ENCODE measurements at regions not wholly inside any gene's neighbourhood (a gene's known extent, or its start where the extent isn't known, plus 50 kb on each side); places are given as distances from the start of the nearest gene placed in this dataset.

DNA sequence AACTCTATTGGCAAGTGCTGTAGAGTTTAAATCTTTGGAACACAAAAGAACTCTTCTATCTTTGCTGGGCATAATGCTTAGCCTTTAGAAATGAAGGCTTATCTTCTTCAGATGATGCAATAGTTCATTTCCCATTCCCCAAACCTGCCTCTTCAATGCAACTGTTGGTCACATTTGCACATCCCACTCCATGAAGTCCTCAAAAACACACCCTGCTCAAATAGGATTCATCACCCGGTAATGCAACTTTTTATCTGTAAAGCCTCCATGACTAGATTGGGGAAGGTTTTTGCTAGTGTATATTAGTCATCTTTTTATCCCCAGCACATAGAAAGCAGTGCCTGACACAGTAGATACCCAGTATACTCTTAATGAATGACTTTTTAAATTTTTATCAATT is 376.4 kb downstream of the RBM43 start:
- no peak for DNase-seq

DNA sequence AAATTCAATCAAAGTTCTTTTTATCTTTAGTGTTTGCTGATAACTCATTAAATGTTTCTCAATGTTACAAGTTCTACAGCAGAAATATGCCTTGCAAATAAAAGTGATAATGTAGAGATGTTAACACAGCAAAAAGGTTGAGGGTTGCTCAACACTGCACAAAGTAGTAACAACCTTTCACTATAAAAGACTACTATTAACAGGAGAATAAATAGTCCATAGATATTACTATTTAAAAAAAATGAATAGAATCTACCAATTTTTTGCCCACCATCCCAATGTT is 378.1 kb downstream of the RBM43 start:
- DNase-seq, result no peak

DNA sequence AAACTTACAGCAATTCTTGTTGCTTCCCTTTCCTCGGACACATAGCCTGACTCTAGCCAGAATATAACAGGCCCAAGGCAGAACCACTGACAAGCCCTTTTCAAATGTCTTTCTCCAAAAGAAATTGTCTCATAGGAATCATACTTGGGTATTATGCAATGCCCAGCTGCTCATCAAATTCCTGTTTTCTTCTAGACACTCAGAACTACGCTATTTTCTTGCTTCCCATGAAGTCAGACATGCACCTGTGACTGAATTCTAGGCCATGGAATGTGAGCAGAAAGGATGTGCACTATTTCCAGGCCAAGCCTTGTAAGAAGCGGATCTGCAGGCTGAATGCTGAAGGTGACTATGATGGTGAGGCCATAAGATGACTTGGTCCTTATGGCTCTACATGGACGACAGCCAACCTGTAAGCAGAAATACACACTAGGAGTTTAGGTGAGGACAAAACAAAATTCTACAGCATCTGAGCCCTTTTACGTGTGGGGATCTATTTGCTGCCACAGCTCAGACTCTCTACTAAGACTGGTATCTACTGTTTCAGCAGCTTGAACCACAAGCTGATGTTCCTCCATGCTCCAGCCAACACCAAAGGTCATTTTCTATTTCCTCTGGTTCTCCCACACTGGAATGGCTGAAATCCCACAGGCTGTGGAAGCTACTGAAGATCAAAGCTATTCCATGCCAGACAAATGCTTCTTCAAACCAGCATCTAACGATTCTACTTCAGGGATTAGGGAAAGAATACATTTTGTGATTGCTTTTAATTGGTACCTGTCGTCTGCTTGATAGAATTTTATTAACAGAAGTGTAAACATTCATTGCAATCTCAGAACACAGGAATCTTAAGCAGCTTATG is 378.7 kb downstream of the RBM43 start:
- DNase-seq, result no peak

DNA sequence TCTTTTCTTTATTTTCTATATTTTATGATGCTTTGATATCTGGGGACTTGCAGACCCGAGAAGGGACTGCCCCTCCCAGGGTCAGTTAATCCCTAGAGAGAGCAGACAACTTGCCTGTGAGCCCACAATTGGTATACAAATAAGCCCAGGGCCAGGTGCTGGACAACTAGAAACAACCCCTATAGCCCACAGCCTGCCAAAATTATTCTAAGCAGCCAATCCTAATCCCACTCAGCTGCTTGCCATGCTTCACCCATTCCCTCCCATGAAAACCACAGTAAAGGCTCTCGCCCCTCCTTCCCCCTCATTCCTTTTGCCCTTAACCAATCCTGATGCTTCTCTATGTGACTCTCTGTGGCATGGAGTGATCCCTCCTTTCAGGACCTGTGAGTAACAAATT is 380.7 kb downstream of the RBM43 start:
- DNase-seq, result no peak

DNA sequence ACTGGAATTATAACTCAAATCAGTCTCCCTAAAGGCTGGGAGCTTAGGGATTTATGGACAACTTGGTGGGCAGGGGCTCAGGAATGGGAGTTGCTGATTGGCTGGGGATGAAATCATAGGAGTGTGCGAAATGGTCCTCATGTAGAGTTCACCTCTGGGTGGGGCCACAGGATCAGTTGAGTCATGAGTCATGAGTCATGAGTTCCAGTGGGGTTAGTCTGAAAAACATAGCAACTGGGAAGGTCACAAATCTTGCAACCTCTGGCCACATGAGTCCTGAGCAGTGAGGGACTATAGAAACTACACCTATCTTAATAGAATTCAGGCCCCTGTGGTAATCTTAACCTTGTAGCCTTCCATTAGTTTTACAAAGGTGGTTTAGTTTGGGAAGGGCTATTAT is 383.3 kb downstream of the RBM43 start:
- no peak for DNase-seq

DNA sequence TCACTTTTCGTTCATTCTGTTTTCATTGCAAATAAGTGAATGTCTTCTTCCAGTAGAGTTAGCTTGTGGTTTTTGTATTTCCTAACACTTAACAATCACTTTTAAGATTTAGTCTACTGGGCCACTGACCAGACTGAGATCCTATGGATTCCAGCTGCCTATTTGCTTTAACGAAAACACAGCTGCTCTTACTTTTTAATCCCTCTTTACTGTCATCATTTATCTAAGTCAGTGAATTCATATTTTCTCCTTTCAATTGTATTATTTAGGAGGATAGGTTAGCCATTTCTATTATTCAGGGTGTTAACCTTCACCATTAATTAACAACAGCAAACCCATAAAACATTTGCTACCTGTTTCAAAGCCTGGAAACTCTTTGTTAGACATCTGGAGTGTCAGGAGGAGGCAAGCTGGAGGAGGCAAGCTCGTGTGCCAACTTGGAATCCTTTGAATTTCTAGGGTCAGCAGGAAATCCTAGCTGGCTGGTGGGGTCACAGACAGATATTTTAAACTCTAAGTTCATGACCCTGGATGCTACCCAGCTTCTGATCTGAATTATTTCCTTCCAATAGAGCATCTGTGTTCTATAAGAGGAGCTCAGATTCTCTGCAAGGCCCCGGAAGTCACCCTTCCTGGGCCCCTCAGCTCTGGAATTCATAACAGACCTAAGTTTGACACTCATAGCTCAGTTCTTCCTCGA is 385.3 kb downstream of the RBM43 start:
- DNase-seq, result no peak

DNA sequence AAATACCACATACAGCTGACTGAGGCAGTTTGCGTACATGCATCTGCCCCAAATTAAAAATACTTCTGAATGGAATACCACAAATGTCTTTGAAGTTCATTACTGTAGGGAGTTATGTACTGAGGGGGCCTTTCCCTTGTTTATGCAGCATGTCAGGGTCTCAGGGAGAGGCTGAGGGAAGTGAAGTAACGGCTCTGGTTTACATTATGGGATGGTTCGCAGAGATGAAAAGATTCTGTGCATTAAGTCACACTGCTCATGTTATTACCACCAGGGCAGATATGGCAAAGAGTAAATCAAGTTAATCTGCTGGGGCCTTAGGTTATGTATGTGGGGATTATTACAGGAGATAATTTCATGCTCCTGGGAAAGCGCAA is 385.9 kb upstream of the RND3 start:
- DNase-seq, result no peak

DNA sequence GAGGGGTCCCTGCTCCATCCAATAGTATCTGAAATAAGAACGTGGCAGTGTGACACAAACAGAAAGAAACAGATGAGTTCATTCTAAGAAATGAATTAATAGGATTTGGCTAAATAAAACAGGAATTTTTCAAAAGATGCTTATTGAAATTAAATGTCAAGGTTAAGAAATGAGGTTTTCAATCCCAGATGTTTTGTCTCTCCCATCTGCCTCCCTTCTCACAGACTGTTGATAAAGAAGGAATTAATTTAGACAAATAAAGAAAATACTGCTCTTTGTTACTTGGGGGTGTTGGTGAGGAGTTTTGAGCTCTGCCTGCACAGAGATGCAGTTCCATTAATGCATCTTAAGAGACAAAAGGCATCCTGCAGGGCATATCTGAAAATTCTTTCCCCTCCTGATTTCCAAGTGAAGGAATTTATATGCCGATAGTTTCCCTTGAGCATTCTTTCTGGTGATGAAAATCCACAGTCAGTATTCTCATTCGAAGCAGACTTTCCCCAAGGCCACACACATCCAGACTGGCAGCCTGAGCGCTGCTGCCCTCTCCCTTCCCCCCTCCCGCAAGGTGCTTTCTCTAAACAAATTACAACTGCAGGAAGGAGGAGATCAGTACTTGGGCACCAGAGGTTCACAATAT is 385.4 kb upstream of the RND3 start:
- no peak for DNase-seq

DNA sequence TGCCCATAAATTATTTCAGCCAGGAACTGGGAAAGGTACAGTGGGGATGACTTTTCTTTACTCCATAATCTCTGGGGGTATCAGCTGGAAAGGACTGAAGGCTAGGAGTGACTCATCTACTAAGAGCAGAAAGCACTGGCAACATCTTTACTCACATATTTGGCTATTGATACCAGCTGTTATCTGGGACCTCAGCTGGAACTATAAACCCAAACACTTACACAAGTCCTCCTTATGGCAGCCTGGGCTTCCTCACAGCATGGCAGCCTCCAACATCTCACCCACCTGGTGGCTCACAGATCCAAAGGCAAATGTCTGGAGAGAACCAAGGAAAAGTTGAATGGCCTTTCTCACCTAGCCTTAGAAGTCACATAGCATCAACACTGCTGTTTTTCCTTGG is 379.0 kb upstream of the RND3 start:
- DNase-seq, result no peak

DNA sequence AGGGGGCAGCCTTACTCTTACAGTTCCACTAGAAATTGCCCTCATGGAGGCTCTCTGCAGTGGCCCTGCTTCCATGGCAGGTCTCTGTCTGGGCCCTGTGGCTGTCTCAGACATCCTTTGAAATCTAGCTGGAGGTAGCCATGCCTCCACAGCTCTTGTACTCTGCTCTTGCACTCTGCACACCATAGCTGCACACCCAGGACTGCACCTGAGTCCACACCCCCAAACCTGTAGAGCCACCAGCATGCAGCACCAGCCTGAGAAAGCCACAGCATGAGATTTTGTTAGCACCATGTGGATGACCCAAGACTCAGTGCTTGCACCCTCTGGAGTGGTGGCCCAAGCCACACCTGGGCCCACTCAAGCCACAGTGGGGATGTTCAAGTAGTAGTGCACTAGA is 376.2 kb upstream of the RND3 start:
- no peak for DNase-seq

DNA sequence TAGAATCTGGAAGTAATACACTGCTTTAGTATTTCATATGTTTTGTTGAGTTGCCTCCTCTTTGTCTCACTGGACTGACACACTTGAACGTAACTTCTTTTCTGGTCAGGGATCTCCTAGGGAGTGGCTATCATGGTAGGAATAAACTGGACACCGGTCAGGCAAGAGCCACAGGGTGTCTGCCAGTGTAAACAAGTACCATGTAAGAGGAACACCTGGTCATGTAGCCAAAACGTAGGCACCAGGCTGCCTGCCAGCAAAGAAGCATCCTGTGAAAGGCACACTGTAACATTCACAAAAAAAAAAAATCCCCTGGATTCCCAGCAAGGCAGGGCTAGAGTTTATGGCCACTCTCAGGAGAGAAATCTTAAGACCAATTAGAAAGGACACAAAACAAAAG is 372.8 kb upstream of the RND3 start:
- DNase-seq, result no peak

DNA sequence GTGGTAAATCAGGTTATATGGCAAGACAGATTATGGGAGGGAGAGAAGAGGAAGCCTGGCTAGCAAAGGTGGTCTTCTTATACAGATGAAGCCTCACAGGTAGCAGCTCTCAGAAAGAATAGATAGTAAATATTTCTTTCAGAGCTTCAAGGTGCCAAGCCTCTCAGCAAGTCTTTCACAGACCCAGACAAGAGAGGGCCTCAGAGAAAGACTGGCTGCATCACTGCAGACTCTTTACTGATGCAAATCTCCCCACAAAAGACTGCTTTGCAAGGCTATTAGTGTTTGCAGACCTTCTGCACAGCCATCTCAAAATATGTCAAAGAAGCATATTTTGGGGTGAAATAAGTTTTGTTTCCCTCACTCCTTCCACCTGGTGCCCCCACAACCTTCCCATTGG is 372.4 kb upstream of the RND3 start:
- DNase-seq, result no peak

DNA sequence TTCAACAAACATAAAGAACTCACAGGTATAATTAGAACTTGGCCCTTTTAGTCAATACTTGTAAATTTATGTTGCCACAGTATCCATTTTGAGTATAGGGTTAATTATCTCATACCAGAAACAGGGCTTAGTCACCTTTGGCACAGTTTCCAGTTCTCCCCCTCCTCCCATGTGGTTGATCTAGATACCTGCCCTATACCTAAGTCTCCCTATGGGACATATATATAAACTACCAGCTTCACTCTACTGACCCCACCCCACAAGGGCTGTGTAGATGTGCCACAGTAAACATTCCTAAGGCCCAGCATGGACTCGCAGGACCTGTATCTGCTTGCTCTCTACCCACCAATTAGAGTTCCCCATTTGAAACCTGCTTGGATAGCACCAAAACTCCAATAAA is 371.7 kb upstream of the RND3 start:
- DNase-seq, result no peak

DNA sequence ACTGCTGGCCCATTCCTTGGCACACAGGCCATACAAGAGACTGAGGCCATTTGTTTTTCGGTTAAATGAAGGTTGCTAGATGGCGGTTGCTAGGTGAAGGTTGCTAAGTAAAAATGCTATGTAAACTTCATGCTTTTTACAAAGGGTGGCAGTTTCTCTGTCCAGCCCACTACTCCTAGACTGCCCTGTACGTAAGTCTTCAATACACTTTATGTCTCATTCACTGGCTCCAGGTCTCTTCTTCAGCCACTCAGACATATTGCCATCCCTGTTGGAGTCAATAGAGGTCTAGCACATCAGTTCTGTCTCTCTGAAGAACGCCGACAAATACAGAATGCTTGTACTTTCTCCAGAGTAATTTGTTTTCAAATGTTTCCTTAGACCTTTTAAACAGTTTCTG is 370.9 kb upstream of the RND3 start:
- DNase-seq, result no peak

DNA sequence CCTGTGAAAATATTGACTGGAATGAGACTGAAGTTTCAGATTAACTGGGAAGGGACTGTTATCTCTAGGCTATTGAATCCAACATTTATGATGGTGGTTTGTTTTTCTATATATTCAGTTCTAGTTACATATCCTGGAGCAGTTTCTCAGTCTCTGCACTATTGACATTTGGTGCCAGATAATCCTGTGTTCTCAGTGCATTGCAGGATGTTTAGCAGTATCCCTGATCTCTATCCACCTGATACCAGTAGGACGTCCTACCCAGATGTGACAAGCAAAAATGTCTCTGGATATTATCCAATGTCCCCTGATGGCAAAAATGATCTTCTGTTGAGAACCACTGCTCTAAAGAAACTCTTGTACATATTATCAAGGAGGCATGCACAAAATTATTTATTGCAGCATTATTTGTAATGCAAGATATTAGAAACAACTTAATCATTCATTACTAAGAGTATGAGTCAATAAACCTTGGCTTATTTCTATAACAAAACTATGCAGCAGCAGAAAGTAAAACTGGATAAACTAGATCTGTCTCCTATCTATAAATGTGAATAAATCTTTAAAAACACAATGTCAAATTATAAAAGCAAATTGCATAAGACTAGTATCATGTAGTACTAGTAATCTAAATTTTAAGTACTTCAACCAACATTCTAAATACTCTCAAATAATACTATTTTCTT is 369.3 kb upstream of the RND3 start:
- no peak for DNase-seq

DNA sequence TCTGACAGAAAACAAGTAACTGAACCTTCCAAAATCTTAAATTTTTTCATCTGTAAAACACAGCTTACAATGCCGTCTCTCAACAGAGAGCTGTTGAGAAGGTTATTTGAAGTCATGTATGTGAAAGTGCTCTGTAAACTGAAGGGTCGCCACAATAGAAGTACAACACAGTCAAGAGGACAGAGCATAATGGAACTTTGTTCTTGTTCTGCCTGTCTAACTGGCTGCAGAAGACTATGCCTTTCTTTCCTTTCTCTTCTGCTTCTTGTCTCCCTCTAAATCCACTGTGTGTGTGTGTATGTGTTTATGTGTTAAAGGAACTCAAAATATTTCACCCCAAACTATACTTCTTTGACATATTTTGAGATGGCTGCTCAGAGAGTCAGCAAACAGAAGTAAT is 365.8 kb upstream of the RND3 start:
- no peak for DNase-seq

DNA sequence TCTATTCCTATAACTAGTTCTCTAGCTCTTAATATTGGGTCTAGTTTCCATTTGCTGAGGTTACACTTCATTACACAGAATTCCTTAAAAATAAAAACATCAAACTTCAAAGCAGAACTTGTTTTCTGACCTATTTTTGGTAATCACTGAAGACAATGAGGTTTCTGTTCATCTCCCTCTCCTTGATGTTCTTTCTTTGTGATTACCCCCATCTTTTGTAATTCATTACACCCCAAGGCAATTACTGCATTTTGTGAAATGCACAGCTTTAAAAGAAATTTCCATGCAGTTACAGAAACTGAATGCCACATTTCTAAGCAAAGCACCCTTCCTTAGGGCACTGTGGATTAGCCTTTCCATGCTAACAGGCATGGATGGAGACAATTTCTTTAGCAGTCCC is 363.2 kb upstream of the RND3 start:
- DNase-seq, result no peak

DNA sequence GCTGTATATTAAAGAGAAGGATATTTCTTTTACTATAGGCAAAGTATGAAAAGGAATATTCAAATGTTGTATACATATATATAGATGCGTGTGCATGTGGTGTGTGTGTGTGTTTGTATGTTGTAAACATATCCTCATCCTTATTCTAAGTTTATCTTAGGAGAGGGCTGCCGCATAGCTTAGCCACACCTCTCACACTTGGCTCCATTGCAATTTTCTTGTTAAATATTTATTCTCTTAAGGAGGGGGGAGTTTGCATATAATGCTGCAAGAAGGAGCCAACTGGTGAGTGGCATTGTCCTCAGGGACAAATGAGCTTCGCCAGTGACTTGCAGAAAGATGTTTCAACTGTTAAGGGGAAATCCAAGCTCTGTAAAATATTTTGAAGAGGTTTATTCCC is 360.1 kb upstream of the RND3 start:
- DNase-seq, result no peak

DNA sequence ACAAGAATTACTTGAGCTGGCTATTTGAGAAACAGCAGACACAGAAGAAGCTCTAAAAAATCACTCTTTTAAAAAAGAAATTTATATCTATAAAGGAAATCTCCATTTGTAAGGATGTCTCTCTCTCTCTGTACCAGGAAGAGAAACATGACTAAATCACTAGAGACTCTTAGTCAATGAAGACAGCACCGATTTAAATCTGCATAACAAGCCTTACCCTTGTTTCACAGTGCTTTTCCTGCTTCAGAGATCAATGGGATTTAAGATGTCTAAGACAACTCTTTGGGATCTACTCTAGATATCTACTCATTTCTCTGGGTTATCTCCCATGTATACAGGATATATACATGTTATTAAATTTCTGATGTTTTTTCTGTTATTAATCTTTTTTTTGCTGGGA is 359.2 kb upstream of the RND3 start:
- no peak for DNase-seq

DNA sequence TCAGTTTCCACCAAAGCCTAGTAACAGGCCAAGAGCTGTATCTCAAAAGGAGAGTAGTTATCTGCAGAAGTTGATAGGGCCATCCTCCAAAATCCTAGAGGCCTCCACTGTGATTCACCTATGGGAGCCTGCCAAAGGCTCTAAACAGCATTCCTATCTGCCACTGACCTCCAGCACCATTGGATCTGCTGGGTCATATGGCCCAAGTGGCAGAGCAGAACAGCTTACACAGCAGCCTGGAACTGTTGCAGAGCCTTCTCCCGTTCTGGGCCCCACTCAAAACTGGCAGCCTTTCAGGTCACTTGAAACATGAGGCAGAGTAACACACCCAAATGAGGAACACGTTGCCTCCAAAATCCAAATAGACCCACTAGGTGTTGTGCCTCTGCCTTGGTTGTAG is 345.2 kb upstream of the RND3 start:
- DNase-seq, result no peak

DNA sequence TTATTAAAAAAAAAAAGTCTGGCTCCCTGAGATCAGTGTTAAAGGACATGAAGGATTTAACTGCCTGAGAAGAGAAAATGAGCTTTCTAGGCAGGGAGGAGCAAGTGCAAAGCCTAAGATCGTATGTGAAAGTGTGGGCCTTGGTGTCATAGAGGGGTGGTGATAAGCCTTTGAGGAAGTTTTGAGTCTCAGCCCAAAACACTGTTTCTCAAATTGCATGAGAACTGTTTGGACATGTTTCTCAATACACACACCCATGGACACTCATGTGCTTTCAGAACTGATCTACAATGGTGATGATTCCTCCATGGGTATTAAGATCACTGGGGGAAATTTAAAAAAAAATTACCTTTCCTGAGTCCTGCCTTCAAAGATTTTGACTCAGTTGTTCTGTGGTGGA is 336.7 kb upstream of the RND3 start:
- DNase-seq, result no peak

DNA sequence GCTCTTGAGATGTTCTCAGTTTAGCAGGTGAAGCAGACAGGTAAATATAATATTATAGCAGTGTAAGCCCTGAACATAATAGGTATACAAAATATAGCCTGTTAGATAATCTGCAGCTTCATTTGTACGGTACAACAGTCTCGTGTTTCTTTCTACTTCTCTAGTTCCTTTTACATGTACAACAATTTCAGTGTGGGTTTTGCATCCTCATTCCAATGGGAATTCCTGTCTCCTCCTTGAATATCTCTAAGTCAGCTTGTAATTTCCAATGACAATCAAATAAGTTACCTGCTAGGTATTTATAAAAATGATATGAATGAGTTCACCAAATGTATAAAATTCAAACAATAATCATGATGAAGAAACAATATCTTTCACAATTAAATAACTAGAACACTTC is 330.0 kb upstream of the RND3 start:
- no peak for DNase-seq

DNA sequence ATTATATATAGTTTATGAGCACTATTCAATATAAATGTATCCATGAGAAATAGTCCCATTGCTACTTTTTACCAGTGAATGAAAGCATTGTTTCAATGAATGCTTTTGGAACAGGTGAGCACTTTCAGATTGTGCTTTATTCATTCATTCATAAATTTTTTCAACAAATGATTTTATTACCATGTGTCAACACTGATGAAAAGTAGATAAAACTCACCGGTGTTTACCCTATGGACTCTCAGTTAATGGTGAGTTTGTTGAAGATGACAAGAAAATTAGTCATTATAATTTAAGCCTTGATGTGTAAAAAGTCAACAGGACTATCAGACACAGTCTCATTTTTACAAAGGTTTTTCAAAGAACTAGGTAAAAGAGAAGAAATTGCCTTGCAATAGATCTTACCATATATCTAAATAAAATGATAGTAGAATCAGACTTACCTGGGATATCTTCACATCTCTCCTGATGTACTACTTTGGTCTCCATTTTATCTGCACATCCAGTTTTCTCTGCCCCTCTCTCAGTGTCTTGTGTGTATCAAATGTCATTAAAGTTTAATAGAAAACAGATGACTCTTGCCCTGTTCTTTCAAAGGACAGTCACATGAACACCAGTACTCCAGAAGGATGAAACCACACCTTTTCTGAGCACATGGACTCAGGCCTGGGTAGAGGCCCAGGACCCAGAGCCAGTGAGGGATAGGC is 325.3 kb upstream of the RND3 start:
- no peak for DNase-seq
